Ishikawa (cell line): ENCODE measurements at regions not wholly inside any gene's neighbourhood (a gene's known extent, or its start where the extent isn't known, plus 50 kb on each side); places are given as distances from the start of the nearest gene placed in this dataset.

ENCODE experiments used
- CEBPB ChIP-seq: IDR thresholded peaks from 2 replicates; pipeline ENCODE4 v1.6.1; 2012
- CREB1 ChIP-seq: IDR thresholded peaks from 2 replicates; pipeline ENCODE4 v1.6.1; 2012; ENCODE audit warnings: low read depth
- EGR1 ChIP-seq: IDR thresholded peaks from 2 replicates; pipeline ENCODE4 v1.6.1; 2012
- FOXM1 ChIP-seq: IDR thresholded peaks from 2 replicates; pipeline ENCODE4 v1.6.1; 2012; ENCODE audit warnings: low read depth, borderline replicate concordance
- RAD21 ChIP-seq: IDR thresholded peaks from 2 replicates; pipeline ENCODE4 v1.6.1; 2012; ENCODE audit warnings: low read depth
- TAF1 ChIP-seq: IDR thresholded peaks from 2 replicates; pipeline ENCODE4 v1.6.1; 2012; ENCODE audit warnings: low read depth, mild to moderate bottlenecking
- TEAD4 ChIP-seq: IDR thresholded peaks from 2 replicates; pipeline ENCODE4 v1.6.1; 2012
- ZBTB7A ChIP-seq: IDR thresholded peaks from 2 replicates; pipeline ENCODE4 v1.6.1; 2012; ENCODE audit warnings: low read depth
- TF ChIP-seq, protein P1 (sequence below): IDR thresholded peaks from 2 replicates; pipeline ENCODE4 v1.6.1; 2012; ENCODE audit warnings: low read depth, mild to moderate bottlenecking

DNA sequence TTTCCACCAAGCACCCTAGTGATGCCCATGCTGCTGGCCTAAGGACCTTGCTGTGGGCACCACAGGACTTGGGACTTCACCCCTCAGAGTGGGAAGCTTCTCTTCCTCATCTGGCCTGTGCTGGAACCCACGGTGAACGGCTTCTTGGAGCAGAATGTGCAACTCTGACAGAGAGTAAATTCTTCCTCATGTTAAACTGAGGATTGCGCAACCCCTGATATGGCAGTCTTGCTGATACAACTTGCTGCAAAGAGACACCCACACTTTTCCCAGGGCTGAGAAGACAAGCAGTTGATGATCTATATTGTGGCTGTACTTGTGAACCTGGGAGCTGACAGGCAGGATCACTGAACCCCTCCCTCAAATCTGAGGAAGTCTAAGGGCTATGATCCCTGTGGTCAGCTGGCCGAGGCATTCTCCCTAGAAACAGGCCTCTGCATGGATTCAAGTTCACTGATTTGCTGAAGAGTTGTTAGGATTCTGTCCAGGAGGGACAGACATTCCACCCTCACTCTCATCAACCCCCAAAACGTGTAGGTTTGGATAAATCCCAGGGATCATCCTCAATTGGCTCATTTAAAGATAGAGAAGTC is 307.2 kb downstream of the MTRR start:
- TF ChIP-seq RAD21 (no peak), CREB1 (no peak), ZBTB7A (no peak), CEBPB (peak; percentile 80), TAF1 (no peak), FOXM1 (no peak), TEAD4 (no peak), EGR1 (no peak)
- TF ChIP-seq, protein P1, sequence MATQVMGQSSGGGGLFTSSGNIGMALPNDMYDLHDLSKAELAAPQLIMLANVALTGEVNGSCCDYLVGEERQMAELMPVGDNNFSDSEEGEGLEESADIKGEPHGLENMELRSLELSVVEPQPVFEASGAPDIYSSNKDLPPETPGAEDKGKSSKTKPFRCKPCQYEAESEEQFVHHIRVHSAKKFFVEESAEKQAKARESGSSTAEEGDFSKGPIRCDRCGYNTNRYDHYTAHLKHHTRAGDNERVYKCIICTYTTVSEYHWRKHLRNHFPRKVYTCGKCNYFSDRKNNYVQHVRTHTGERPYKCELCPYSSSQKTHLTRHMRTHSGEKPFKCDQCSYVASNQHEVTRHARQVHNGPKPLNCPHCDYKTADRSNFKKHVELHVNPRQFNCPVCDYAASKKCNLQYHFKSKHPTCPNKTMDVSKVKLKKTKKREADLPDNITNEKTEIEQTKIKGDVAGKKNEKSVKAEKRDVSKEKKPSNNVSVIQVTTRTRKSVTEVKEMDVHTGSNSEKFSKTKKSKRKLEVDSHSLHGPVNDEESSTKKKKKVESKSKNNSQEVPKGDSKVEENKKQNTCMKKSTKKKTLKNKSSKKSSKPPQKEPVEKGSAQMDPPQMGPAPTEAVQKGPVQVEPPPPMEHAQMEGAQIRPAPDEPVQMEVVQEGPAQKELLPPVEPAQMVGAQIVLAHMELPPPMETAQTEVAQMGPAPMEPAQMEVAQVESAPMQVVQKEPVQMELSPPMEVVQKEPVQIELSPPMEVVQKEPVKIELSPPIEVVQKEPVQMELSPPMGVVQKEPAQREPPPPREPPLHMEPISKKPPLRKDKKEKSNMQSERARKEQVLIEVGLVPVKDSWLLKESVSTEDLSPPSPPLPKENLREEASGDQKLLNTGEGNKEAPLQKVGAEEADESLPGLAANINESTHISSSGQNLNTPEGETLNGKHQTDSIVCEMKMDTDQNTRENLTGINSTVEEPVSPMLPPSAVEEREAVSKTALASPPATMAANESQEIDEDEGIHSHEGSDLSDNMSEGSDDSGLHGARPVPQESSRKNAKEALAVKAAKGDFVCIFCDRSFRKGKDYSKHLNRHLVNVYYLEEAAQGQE: no peak
